GM12891 (cell line): ENCODE measurements at regions not wholly inside any gene's neighbourhood (a gene's known extent, or its start where the extent isn't known, plus 50 kb on each side); places are given as distances from the start of the nearest gene placed in this dataset.
"Not testable (repeated sequence)": the region's sequence is repeated elsewhere in the genome, so short reads cannot be mapped to it uniquely, and the experiment has no call there.

Source experiments
- PAX5 ChIP-seq: IDR thresholded peaks from 2 replicates; pipeline ENCODE4 v1.6.1; 2011; ENCODE audit warnings: low read length, moderate library complexity, mild to moderate bottlenecking; ENCODE audit not compliant: insufficient read depth, severe bottlenecking
- POLR2A ChIP-seq: IDR thresholded peaks from 2 replicates; pipeline ENCODE4 v1.6.1; 2011; ENCODE audit warnings: low read depth, low read length, control low read depth
- POLR2AphosphoS5 ChIP-seq: IDR thresholded peaks from 2 replicates; pipeline ENCODE4 v1.6.1; 2011; ENCODE audit warnings: low read depth, low read length, control low read depth
- TAF1 ChIP-seq: IDR thresholded peaks from 2 replicates; pipeline ENCODE4 v1.6.1; 2011; ENCODE audit warnings: low read depth, low read length, control low read depth

GRCh38 chr4:4006356-4006755 lies 220.4 kb downstream of the OTOP1 start:
- TF ChIP-seq POLR2A, POLR2AphosphoS5, TAF1, PAX5: not testable (repeated sequence)
